NT2/D1 (cell line): ENCODE measurements at regions not wholly inside any gene's neighbourhood (a gene's known extent, or its start where the extent isn't known, plus 50 kb on each side); places are given as distances from the start of the nearest gene placed in this dataset.

Experiments used
- SUZ12 ChIP-seq: IDR thresholded peaks from 2 replicates; pipeline ENCODE4 v1.6.1; 2011; ENCODE audit not compliant: insufficient read length, insufficient read depth; ENCODE audit errors: extremely low read depth
- YY1 ChIP-seq: IDR thresholded peaks from 2 replicates; pipeline ENCODE4 v1.6.1; 2011; ENCODE audit not compliant: insufficient read length, insufficient read depth
- ZNF274 ChIP-seq: IDR thresholded peaks from 2 replicates; pipeline ENCODE4 v1.6.1; 2011; ENCODE audit warnings: mild to moderate bottlenecking, low read depth, low read length

GRCh38 chr15:37638691-37639090, 295.7 kb upstream of the TMCO5A start:
- no peak for TF ChIP-seq YY1
- no peak for TF ChIP-seq ZNF274
- TF ChIP-seq SUZ12 = no peak
